HUES64 (cell line): ENCODE measurements at regions not wholly inside any gene's neighbourhood (a gene's known extent, or its start where the extent isn't known, plus 50 kb on each side); places are given as distances from the start of the nearest gene placed in this dataset.

ENCODE experiments used
- H3K27ac ChIP-seq: 2 replicates; pipeline ENCODE4 v1.7.0; 2013; ENCODE audit warnings: low read depth, low read length, inconsistent platforms
- H3K27me3 ChIP-seq: 2 replicates; pipeline ENCODE4 v1.6.1; 2013; ENCODE audit warnings: mild to moderate bottlenecking, low read length; ENCODE audit not compliant: insufficient read depth
- H3K36me3 ChIP-seq: 2 replicates; pipeline ENCODE4 v1.6.1; 2013; ENCODE audit warnings: mild to moderate bottlenecking, low read length; ENCODE audit not compliant: insufficient read depth
- H3K4me1 ChIP-seq: 2 replicates; pipeline ENCODE4 v1.6.1; 2013; ENCODE audit warnings: mild to moderate bottlenecking, low read length, moderate library complexity; ENCODE audit not compliant: insufficient read depth
- H3K4me3 ChIP-seq: 2 replicates; pipeline ENCODE4 v1.5.1; 2013; ENCODE audit warnings: mild to moderate bottlenecking, low read length, moderate library complexity
- H3K9ac ChIP-seq: 2 replicates; pipeline ENCODE4 v1.6.1; 2013; ENCODE audit warnings: mild to moderate bottlenecking, low read depth, low read length
- H3K9me3 ChIP-seq: 2 replicates; pipeline ENCODE4 v1.6.1; 2013; ENCODE audit warnings: low read depth, low read length; ENCODE audit not compliant: insufficient read depth
- WGBS: fragments of 150-250, 120-280 bp; methylation state at CpG from one replicate; pipeline ENCODE4 v1.1.7; 2013; ENCODE audit warnings: missing lambda C conversion rate; 5-methylcytosine and 5-hydroxymethylcytosine counted together

GRCh38 chr3:130263708-130264107, 81.8 kb upstream of the COL6A5 start:
- Histone ChIP-seq H3K27ac (no peak overlapping the region), H3K9ac (no peak overlapping the region), H3K4me3 (no peak overlapping the region), H3K27me3 (no peaks in the 10 kb centered on the region), H3K36me3 (no peaks in the 10 kb centered on the region), H3K4me1 (peaks cover 11% of the 10 kb centered on the region; the same call in 1 of the 2 replicates), H3K9me3 (no peaks in the 10 kb centered on the region)
- WGBS = 96% methylated on average over 25 of the region's 25 CpGs

- H3K4me1 ChIP-seq = peaks cover 11% of the 10 kb centered on the region; the same call in 1 of the 2 replicates
- H3K9ac ChIP-seq = no peak overlapping the region
- no peaks in the 10 kb centered on the region for H3K36me3 ChIP-seq
- no peaks in the 10 kb centered on the region for H3K9me3 ChIP-seq
- no peaks in the 10 kb centered on the region for H3K27me3 ChIP-seq
- no peak overlapping the region for H3K27ac ChIP-seq
- H3K4me3 ChIP-seq = no peak overlapping the region
These were observed 78.7 kb upstream of the COL6A5 start for GRCh38 chr3:130266817-130267216.

GRCh38 chr3:130276203-130276803, 69.2 kb upstream of the COL6A5 start:
- H3K27me3 ChIP-seq = no peaks in the 10 kb centered on the region
- H3K4me3 ChIP-seq = no peak overlapping the region
- no peak overlapping the region for H3K9ac ChIP-seq
- no peaks in the 10 kb centered on the region for H3K9me3 ChIP-seq
- 31% methylated on average over 8 of the region's 8 CpGs for WGBS
- no peaks in the 10 kb centered on the region for H3K4me1 ChIP-seq
- H3K36me3 ChIP-seq = no peaks in the 10 kb centered on the region
- H3K27ac ChIP-seq = no peak overlapping the region

GRCh38 chr3:130288670-130289069, 56.8 kb upstream of the COL6A5 start:
- H3K27me3 ChIP-seq = no peaks in the 10 kb centered on the region
- H3K27ac ChIP-seq = no peak overlapping the region
- H3K9me3 ChIP-seq = no peaks in the 10 kb centered on the region
- H3K36me3 ChIP-seq = no peaks in the 10 kb centered on the region
- H3K9ac ChIP-seq = no peak overlapping the region
- no peaks in the 10 kb centered on the region for H3K4me1 ChIP-seq
- WGBS = 83% methylated on average over 1 of the region's 1 CpG
- no peak overlapping the region for H3K4me3 ChIP-seq

- no peak overlapping the region for H3K27ac ChIP-seq
- H3K9ac ChIP-seq = no peak overlapping the region
- H3K4me1 ChIP-seq = no peaks in the 10 kb centered on the region
- no peaks in the 10 kb centered on the region for H3K27me3 ChIP-seq
- no peaks in the 10 kb centered on the region for H3K36me3 ChIP-seq
- whole genome bisulfite sequencing = 94% methylated on average over 2 of the region's 2 CpGs
- no peaks in the 10 kb centered on the region for H3K9me3 ChIP-seq
- H3K4me3 ChIP-seq = no peak overlapping the region
These were observed 54.3 kb upstream of the COL6A5 start for GRCh38 chr3:130291148-130291547.

DNA sequence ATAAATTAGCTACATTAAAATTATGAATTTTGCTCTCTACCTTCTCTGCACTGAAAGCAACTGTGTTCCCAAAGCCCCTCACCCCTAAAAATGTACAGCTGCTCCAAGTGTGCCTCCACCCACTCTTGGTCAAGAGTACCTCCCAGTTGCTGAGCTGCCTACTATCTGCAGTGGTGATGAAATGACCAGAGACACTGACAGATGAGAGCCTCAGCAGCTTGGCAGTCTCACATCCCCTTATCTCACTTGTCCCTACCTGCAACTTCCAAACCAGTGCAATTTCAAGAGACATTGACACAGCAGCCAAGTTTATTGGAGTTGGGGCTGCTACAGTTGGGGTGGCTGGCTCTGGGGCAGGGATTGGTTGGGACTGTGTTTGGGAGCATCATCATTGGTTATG, 52.2 kb upstream of the COL6A5 start:
- no peak overlapping the region for H3K4me3 ChIP-seq
- no peaks in the 10 kb centered on the region for H3K27me3 ChIP-seq
- H3K27ac ChIP-seq = no peak overlapping the region
- H3K9me3 ChIP-seq = no peaks in the 10 kb centered on the region
- peaks cover 5% of the 10 kb centered on the region; the same call in 1 of the 2 replicates for H3K4me1 ChIP-seq
- no peaks in the 10 kb centered on the region for H3K36me3 ChIP-seq
- H3K9ac ChIP-seq = no peak overlapping the region
